SK-N-SH (cell line): ENCODE measurements at regions not wholly inside any gene's neighbourhood (a gene's known extent, or its start where the extent isn't known, plus 50 kb on each side); places are given as distances from the start of the nearest gene placed in this dataset.
A peak's percentile ranks its signal among the peaks of the same experiment; 100 is the strongest.

Experiments used
- CTCF ChIA-PET: fragments of 300-600, 350-600 bp; formaldehyde crosslinking; extraction: SDS; loops from one replicate; lab custom pipeline; 2021; lab: Yijun Ruan, JAX
- POLR2A ChIA-PET: fragments of 350-600 bp; sonication (Branson Sonifier 250); formaldehyde crosslinking; extraction: SDS; loops from one replicate; lab custom pipeline; 2020; ENCODE audit warnings: antibody characterized with exemption, inconsistent platforms; lab: Yijun Ruan, JAX
- DNase-seq: peaks from one replicate; pipeline ENCODE4 v3.0.0; 2012
- H2AFZ ChIP-seq: fragments of 200-600 bp; sonication (generic); 2 replicates; pipeline ENCODE4 v1.8.1; 2016; ENCODE audit warnings: antibody characterized with exemption, mild to moderate bottlenecking, low read depth
- H3F3A ChIP-seq: fragments of 200-600 bp; sonication (generic); replicated peaks from 2 replicates; pipeline ENCODE3; 2016; ENCODE audit warnings: antibody characterized with exemption, mild to moderate bottlenecking; ENCODE audit not compliant: insufficient read depth
- H3K27ac ChIP-seq, 2 experiments: fragments of 200-500 bp in 1 of 2; fragments of 200-600 bp in 1 of 2; sonication (Bioruptor generic) in 1 of 2; sonication (generic), shearing (Covaris generic) in 1 of 2; 2 replicates each; pipeline versions ENCODE4 v1.5.1 to v1.6.1; 2014 to 2016; ENCODE audit warnings: low read depth in 2 of 2, inconsistent platforms in 1 of 2, low read length in 1 of 2, mild to moderate bottlenecking in 1 of 2, mixed read lengths in 1 of 2
- H3K27me3 ChIP-seq: fragments of 200-600 bp; sonication (generic), shearing (Covaris generic); 2 replicates; pipeline ENCODE4 v1.6.1; 2016; ENCODE audit warnings: mixed run types; ENCODE audit not compliant: insufficient read depth
- H3K36me3 ChIP-seq, 2 experiments: fragments of 200-500 bp in 1 of 2; fragments of 200-600 bp in 1 of 2; sonication (Bioruptor generic) in 1 of 2; sonication (generic) in 1 of 2; replicated peaks in 1 of 2; 2 replicates each; pipeline versions ENCODE3 to v1.5.1; 2014 to 2016; ENCODE audit warnings: low read length in 1 of 2, mild to moderate bottlenecking in 1 of 2; ENCODE audit not compliant: insufficient read depth in 2 of 2, control insufficient read depth in 1 of 2
- H3K4me1 ChIP-seq, 2 experiments: fragments of 200-500 bp in 1 of 2; fragments of 200-600 bp in 1 of 2; sonication (Bioruptor generic) in 1 of 2; sonication (generic), shearing (Covaris generic) in 1 of 2; 2 replicates each; pipeline versions ENCODE4 v1.5.1 to v1.6.1; 2014 to 2016; ENCODE audit warnings: low read depth in 1 of 2, low read length in 1 of 2, mixed run types in 1 of 2; ENCODE audit not compliant: insufficient read depth in 2 of 2, control insufficient read depth in 1 of 2
- H3K4me2 ChIP-seq: fragments of 200-600 bp; sonication (generic), shearing (Covaris generic); 2 replicates; pipeline ENCODE4 v1.6.1; 2017; ENCODE audit warnings: mixed run types
- H3K4me3 ChIP-seq, 2 experiments: fragments of 200-500 bp in 1 of 2; fragments of 200-600 bp in 1 of 2; sonication (Bioruptor generic) in 1 of 2; sonication (generic), shearing (Covaris generic) in 1 of 2; 2 replicates each; pipeline versions ENCODE4 v1.5.1 to v1.8.1; 2014 to 2016; ENCODE audit warnings: low read depth in 2 of 2, inconsistent platforms in 1 of 2, low read length in 1 of 2, mild to moderate bottlenecking in 1 of 2, mixed read lengths in 1 of 2, moderate library complexity in 1 of 2
- H3K79me2 ChIP-seq: fragments of 200-600 bp; sonication (generic); 2 replicates; pipeline ENCODE4 v1.8.1; 2017; ENCODE audit warnings: mild to moderate bottlenecking; ENCODE audit not compliant: insufficient read depth
- H3K9ac ChIP-seq: fragments of 200-600 bp; sonication (generic); 2 replicates; pipeline ENCODE4 v1.6.1; 2017; ENCODE audit warnings: mixed run types
- H3K9me2 ChIP-seq: fragments of 200-600 bp; sonication (generic); 2 replicates; pipeline ENCODE4 v1.6.1; 2017; ENCODE audit warnings: mixed run types
- H3K9me3 ChIP-seq: fragments of 200-600 bp; sonication (generic); 2 replicates; pipeline ENCODE4 v1.6.1; 2017; ENCODE audit warnings: mixed run types, mild to moderate bottlenecking, moderate library complexity
- H4K20me1 ChIP-seq: fragments of 200-600 bp; sonication (generic); 2 replicates; pipeline ENCODE4 v1.6.1; 2017; ENCODE audit warnings: mild to moderate bottlenecking, mixed run types; ENCODE audit not compliant: insufficient read depth
- CHD2 ChIP-seq: fragments of 150-350 bp; IDR thresholded peaks from 2 replicates; pipeline ENCODE4 v1.6.1; 2018; ENCODE audit warnings: low read length; ENCODE audit not compliant: partially characterized antibody
- EZH2phosphoT487 ChIP-seq: fragments of 200-600 bp; sonication (generic); IDR thresholded peaks from 2 replicates; pipeline ENCODE4 v1.6.1; 2017; ENCODE audit warnings: low read depth, mixed run types, mild to moderate bottlenecking, antibody characterized with exemption, moderate library complexity, borderline replicate concordance
- FOSL2 ChIP-seq: IDR thresholded peaks from 2 replicates; pipeline ENCODE4 v1.4.0; 2012; ENCODE audit warnings: low read depth, mild to moderate bottlenecking, moderate library complexity, borderline replicate concordance
- GATA2 ChIP-seq: sonication (generic); formaldehyde crosslinking; IDR thresholded peaks from 2 replicates; pipeline ENCODE4 v1.5.0; 2020; ENCODE audit warnings: mild to moderate bottlenecking, missing genetic modification reagents
- JUND ChIP-seq: IDR thresholded peaks from 2 replicates; pipeline ENCODE4 v1.4.0; 2012
- MEF2A ChIP-seq: IDR thresholded peaks from 2 replicates; pipeline ENCODE4 v1.4.0; 2012; ENCODE audit warnings: low read depth, borderline replicate concordance
- RCOR1 ChIP-seq: fragments of 150-350 bp; IDR thresholded peaks from 2 replicates; pipeline ENCODE4 v1.6.1; 2017; ENCODE audit warnings: antibody characterized with exemption, low read length
- RFX5 ChIP-seq: IDR thresholded peaks from 2 replicates; pipeline ENCODE4 v1.6.1; 2012; ENCODE audit warnings: mild to moderate bottlenecking, improper control_type of control experiment, low read length
- RXRA ChIP-seq: IDR thresholded peaks from 2 replicates; pipeline ENCODE4 v1.4.0; 2012; ENCODE audit warnings: low read depth, mild to moderate bottlenecking, borderline replicate concordance
- SIN3A ChIP-seq: IDR thresholded peaks from 2 replicates; pipeline ENCODE4 v1.6.1; 2012; ENCODE audit warnings: low read depth, mild to moderate bottlenecking, low read length, moderate library complexity, borderline replicate concordance
- SMC3 ChIP-seq: IDR thresholded peaks from 2 replicates; pipeline ENCODE4 v1.6.1; 2012; ENCODE audit warnings: low read depth, low read length, improper control_type of control experiment
- YY1 ChIP-seq: IDR thresholded peaks from 2 replicates; pipeline ENCODE4 v1.4.0; 2012; ENCODE audit warnings: low read depth, mild to moderate bottlenecking
- WGBS: methylation state at CpG from one replicate; pipeline ENCODE4 v1.1.6; 2017; ENCODE audit warnings: low lambda C conversion rate; 5-methylcytosine and 5-hydroxymethylcytosine counted together
- TF ChIP-seq, protein P1 (sequence below): fragments of 200-600 bp; sonication (generic); IDR thresholded peaks from 2 replicates; pipeline ENCODE4 v1.6.1; 2017; ENCODE audit warnings: antibody characterized with exemption, mild to moderate bottlenecking, moderate library complexity
- TF ChIP-seq, protein P2 (sequence below): IDR thresholded peaks from 2 replicates; pipeline ENCODE4 v1.4.0; 2012; ENCODE audit warnings: low read depth, borderline replicate concordance
- TF ChIP-seq, protein P3 (sequence below): IDR thresholded peaks from 2 replicates; pipeline ENCODE4 v1.4.0; 2012; ENCODE audit warnings: low read depth
- TF ChIP-seq, protein P4 (sequence below): IDR thresholded peaks from 2 replicates; pipeline ENCODE4 v1.4.0; 2012; ENCODE audit warnings: low read depth, borderline replicate concordance

DNA sequence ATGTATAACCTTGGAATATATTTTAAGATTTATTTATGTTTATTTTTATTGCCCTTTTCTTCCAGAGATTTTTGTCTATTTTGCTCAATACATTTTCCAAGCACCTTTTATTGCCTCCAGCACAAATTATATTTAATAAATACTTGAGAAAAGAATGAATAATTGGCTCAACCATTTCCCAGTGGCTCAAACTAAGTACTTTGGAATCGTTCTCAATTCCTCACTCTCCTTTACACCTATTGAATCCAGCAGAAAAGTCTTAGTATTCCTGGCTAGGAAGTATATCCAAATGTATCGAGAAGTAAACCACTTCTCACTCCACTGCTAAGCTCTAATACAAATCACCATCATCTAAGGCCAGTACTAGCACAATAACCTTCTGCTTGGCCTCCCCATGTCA is 276.1 kb downstream of the NEBL start (continued):
- TF ChIP-seq, protein P1, sequence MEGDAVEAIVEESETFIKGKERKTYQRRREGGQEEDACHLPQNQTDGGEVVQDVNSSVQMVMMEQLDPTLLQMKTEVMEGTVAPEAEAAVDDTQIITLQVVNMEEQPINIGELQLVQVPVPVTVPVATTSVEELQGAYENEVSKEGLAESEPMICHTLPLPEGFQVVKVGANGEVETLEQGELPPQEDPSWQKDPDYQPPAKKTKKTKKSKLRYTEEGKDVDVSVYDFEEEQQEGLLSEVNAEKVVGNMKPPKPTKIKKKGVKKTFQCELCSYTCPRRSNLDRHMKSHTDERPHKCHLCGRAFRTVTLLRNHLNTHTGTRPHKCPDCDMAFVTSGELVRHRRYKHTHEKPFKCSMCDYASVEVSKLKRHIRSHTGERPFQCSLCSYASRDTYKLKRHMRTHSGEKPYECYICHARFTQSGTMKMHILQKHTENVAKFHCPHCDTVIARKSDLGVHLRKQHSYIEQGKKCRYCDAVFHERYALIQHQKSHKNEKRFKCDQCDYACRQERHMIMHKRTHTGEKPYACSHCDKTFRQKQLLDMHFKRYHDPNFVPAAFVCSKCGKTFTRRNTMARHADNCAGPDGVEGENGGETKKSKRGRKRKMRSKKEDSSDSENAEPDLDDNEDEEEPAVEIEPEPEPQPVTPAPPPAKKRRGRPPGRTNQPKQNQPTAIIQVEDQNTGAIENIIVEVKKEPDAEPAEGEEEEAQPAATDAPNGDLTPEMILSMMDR = no peak
- no peak for TF ChIP-seq SMC3
- TF ChIP-seq JUND = no peak
- TF ChIP-seq RFX5 = no peak
- no peak for TF ChIP-seq FOSL2
- TF ChIP-seq, all 33 proteins: peak for 0

DNA sequence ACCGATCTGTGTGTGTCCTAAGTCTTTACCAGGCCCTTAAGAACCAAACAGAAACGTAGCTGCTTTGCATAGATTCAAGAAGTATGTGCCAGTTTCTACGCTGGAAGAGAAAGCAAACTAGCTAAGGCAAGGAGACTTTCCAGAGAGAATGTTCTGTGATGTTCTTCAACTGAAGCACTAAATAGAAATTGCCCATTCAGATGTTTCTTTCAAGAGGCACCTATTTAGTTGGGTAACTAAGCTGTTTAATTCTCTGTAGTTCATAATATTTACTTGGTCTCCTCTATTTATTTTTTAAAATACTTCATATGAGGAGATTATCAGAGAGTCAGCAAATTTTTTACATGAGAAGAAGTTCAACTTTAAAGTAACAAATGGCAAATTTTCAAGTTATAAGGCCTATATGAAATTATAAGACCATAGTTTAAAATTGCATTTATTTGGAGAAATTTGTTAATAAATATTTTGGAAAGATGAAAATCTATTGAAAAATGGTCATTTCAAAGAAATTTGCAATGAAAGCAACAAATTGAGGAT is 279.0 kb downstream of the NEBL start:
- H3K4me3 ChIP-seq = no peak overlapping the region
- H4K20me1 ChIP-seq = no peaks in the 10 kb centered on the region
- TF ChIP-seq SIN3A = no peak
- TF ChIP-seq, protein P2, sequence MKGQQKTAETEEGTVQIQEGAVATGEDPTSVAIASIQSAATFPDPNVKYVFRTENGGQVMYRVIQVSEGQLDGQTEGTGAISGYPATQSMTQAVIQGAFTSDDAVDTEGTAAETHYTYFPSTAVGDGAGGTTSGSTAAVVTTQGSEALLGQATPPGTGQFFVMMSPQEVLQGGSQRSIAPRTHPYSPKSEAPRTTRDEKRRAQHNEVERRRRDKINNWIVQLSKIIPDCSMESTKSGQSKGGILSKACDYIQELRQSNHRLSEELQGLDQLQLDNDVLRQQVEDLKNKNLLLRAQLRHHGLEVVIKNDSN = no peak
- TF ChIP-seq MEF2A = no peak
- no peak for TF ChIP-seq EZH2phosphoT487
- no peak for TF ChIP-seq RXRA
- no peak for TF ChIP-seq RFX5
- no peaks in the 10 kb centered on the region for H3K9me2 ChIP-seq
- POLR2A ChIA-PET = no interaction called here
- no peak for DNase-seq
- peaks cover 0 to 5% of the 10 kb centered on the region in 2 experiments; a peak in 2 of 4 replicates for H3K4me1 ChIP-seq
- H2AFZ ChIP-seq = no peak overlapping the region
- CTCF ChIA-PET = interaction anchor here (0.7 kb wide), 1 partner anchor 18 kb away, joined by 3 read pairs; no protein-coding TSS in a partner anchor
- H3K36me3 ChIP-seq = no peaks in the 10 kb centered on the region
- WGBS = 33% methylated on average over 3 of the region's 3 CpGs
- no peaks in the 10 kb centered on the region for H3F3A ChIP-seq
- no peaks in the 10 kb centered on the region for H3K79me2 ChIP-seq
- H3K27me3 ChIP-seq = no peaks in the 10 kb centered on the region
- H3K4me2 ChIP-seq = no peak overlapping the region
- no peak overlapping the region for H3K27ac ChIP-seq
- no peak overlapping the region for H3K9ac ChIP-seq
- H3K9me3 ChIP-seq = peaks cover 4% of the 10 kb centered on the region; the same call in 1 of the 2 replicates

DNA sequence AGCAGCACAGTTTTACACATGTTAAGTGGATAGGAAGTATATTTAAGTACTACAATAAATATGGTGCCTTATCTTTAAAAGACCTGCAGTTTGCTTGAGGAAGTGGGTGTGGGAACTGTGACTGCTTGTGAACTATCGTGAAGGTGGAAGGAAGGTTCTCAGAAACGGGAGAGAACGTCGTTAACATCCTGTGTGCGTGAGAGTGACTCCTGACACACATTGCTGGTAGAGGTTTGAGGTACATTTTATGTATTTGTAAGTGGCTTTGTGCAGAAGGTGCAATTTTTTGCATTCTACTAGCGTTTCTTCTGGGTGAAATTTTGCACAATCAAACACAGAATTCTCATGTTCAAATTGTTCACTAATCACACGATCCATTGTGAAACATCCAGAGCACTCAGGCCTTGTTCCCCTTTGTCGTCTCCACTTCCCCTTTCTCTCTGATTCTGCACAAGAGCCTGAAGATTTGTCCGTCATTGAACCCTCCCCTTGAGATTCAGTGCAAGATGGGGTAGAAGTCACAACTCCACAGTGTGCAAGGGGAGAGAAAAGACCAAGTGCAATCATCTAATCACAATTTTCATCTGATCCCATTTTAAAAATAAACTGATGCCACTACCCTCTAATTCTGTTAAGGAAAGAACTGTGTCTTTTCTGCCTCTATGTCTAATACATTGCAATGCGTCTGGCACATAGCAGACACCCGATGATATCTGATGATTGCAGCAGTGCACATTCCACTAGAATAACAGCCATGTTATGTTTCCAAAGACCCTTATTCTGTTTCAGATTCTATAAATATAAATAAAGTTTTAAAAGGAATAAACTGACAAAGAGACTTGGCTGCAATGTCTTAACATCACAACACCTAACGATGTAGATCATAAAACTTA is 279.9 kb downstream of the NEBL start:
- H3K4me3 ChIP-seq = no peak overlapping the region
- no peak overlapping the region for H2AFZ ChIP-seq
- no peaks in the 10 kb centered on the region for H4K20me1 ChIP-seq
- 34% methylated on average over 12 of the region's 12 CpGs for WGBS
- H3K4me2 ChIP-seq = no peak overlapping the region
- no peaks in the 10 kb centered on the region for H3K9me2 ChIP-seq
- ChIA-PET CTCF (no interaction called here), POLR2A (no interaction called here)
- H3K9me3 ChIP-seq = peaks cover 2% of the 10 kb centered on the region; the same call in 1 of the 2 replicates
- DNase-seq = no peak
- no peak overlapping the region for H3K9ac ChIP-seq
- no peaks in the 10 kb centered on the region for H3K79me2 ChIP-seq
- peaks cover 0 to 3% of the 10 kb centered on the region in 2 experiments; a peak in 2 of 4 replicates for H3K4me1 ChIP-seq
- H3K36me3 ChIP-seq = no peaks in the 10 kb centered on the region
- H3K27me3 ChIP-seq = no peaks in the 10 kb centered on the region
- TF ChIP-seq YY1 (no peak), CHD2 (peak; percentile 25), GATA2 (CRISPR knock-in tag) (peak; percentile 67), RCOR1 (peak; percentile 87; the same call in 1 of the 2 replicates)
- TF ChIP-seq, protein P3, sequence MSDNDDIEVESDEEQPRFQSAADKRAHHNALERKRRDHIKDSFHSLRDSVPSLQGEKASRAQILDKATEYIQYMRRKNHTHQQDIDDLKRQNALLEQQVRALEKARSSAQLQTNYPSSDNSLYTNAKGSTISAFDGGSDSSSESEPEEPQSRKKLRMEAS = no peak
- TF ChIP-seq, protein P4, sequence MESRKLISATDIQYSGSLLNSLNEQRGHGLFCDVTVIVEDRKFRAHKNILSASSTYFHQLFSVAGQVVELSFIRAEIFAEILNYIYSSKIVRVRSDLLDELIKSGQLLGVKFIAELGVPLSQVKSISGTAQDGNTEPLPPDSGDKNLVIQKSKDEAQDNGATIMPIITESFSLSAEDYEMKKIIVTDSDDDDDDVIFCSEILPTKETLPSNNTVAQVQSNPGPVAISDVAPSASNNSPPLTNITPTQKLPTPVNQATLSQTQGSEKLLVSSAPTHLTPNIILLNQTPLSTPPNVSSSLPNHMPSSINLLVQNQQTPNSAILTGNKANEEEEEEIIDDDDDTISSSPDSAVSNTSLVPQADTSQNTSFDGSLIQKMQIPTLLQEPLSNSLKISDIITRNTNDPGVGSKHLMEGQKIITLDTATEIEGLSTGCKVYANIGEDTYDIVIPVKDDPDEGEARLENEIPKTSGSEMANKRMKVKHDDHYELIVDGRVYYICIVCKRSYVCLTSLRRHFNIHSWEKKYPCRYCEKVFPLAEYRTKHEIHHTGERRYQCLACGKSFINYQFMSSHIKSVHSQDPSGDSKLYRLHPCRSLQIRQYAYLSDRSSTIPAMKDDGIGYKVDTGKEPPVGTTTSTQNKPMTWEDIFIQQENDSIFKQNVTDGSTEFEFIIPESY = no peak
- no peak overlapping the region for H3K27ac ChIP-seq
- no peaks in the 10 kb centered on the region for H3F3A ChIP-seq
